HS-5 (cell line): ENCODE measurements at regions not wholly inside any gene's neighbourhood (a gene's known extent, or its start where the extent isn't known, plus 50 kb on each side); places are given as distances from the start of the nearest gene placed in this dataset.
"Not testable (repeated sequence)": the region's sequence is repeated elsewhere in the genome, so short reads cannot be mapped to it uniquely, and the experiment has no call there.

Experiments used
- DNase-seq: peaks from one replicate; pipeline ENCODE4 v3.0.0-alpha.2; 2012; ENCODE audit warnings: low read depth

DNA sequence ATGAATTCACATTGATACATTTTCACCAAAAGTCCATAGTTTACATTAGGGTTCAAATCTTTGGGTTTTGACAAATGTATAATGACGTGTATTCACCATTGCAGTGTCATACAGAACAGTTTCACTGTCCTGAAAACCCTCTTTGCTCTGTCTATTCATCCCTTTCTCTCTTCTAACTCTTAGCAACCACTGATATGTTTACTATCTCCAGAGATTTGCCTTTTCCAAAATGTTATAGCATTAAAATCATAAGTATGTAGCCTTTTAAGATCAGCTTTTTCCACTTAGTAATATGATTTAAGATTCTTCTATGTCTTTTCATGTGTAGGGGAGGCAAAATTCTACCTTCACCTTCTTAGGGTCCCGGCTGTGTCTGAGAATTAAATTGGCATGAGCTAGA, 203.8 kb downstream of the TPRG1 start:
- DNase-seq = no peak

- DNase-seq = no peak
Observed at GRCh38 chr3:189383630-189384029, 211.9 kb downstream of the TPRG1 start.

GRCh38 chr3:189385880-189386279, 214.1 kb downstream of the TPRG1 start:
- not testable (repeated sequence) for DNase-seq

- no peak for DNase-seq
Observed at GRCh38 chr3:189386739-189387138, 215.0 kb downstream of the TPRG1 start.

DNA sequence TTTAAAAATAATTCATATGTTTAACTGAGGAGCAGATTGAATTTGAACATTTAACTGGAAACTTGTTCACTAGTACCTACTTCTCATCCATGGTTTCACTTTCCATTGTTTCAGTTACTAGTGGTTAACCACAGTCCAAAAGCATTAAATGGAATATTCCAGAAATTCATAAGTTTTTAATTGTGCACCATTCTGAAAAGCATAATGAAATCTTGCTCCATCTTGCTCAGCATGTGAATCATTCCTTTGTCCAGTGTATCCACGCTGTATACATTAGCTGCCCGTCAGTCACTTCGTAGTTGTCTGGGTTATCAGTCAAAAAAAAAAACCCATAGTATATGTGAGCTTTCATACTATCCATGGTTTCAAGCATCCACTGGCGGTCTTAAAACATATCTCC, 217.6 kb downstream of the TPRG1 start:
- no peak for DNase-seq

DNA sequence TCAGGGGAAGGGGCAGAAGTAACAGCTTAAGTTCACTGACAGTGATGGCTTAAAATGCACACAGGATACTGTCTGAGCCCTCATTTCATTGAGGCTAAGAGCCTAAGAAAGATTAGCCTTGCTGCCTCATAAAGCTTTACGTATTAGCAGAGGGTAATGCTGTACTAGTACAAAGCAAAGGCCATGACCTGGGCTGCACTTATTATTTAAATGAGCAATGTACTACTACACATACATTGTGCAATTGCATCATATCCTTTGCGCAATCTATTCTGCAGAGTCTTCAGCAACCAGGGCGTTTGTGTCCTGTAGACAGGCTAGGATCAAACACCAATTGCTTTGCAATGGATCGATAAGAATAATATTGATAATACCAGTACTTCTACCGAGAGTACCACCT, 221.8 kb downstream of the TPRG1 start:
- no peak for DNase-seq

- no peak for DNase-seq
Observed at GRCh38 chr3:189394599-189395121, 222.9 kb downstream of the TPRG1 start.

- no peak for DNase-seq
Observed at GRCh38 chr3:189395825-189396224, 224.1 kb downstream of the TPRG1 start.

DNA sequence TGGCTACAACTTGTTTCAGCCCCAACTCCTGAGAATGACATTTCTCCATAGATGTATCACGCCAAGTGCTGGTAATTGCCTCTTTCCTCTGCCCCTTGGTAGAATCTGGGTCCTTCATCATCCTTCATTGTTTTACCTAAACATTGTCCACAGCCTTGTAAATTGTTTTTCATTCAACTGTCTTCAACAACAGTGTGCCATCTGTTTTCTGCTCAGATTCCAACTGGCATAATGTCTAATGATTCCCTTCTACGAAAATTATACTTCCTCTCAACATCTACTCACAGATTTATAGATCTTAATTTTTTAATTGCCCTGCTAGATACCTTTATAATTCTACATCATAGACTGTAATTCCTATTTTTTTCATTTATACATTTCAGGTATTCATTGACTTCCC, 226.9 kb downstream of the TPRG1 start:
- DNase-seq = no peak

DNA sequence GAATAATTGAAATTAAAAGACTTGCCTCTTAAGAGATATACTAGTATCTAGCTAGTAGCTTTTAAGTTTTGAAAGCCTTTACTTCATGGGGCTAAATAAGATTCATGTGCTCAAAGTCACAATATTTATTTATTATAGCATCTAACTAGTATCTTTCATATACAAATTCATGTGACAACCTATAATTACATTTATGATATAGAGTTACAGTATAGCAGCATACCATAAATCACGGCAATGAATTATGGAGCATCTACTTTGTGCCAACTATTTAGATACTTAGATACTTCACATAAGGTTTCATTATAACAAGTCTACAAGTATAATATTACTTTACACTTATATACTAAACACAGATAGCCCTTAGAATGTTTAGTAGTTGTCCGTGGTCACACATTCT, 229.4 kb downstream of the TPRG1 start:
- DNase-seq = no peak

DNA sequence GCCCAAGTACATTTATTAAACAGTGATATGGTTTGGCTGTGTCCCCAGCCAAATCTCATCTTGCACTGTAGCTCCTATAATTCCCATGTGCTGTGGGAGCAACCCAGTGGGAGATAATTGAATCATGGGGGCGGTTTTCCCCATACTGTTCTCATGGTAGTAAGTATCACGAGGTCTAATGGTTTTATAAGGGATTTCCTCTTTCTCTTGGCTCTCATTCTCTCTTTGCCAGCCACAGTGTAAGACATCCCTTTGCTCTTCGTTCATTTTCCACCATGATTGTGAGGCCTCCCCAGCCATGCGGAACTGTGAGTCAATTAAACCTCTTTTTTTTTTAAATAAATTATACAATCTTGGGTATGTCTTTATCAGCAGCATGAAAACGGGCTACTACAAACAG, 228.0 kb upstream of the TP63 start:
- DNase-seq = no peak

DNA sequence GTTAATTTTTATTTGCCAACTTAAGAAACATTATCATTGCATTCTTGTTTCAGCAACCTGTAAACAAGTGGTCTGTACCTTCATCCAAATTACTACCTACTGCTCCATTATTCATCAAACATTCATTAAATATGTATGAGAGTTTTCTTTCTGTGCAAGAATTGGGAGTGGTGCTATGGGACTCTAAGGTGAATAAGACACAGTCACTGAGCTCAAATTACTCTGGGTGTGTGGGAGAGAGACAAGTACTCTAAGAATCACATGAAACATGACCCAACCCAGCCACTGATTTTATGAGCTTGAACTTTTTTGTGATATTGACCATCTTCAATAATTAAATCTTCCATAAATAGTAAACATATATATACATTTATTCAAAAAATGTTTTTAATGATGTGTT, 227.2 kb upstream of the TP63 start:
- no peak for DNase-seq

GRCh38 chr3:189404797-189405484, 226.2 kb upstream of the TP63 start:
- no peak for DNase-seq

GRCh38 chr3:189406148-189406547, 225.0 kb upstream of the TP63 start:
- DNase-seq = no peak

DNA sequence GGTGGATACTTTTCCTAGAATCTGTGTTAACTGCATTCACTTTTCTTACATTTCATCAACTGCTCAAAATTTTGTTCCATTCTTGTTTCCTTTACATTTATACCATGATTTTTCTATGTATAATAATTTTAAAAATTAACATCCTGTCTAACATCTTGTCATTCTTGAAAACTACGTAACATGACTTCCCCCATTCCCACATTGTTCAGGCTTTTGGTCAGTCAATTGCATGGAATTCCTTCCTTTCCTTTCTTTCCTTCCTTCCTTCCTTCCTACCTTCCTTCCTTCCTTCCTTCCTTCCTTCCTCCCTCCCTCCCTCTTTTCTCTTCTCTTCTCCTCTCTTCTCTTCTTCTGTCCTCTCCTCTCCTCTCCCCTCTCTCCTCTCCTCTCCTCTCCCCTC, 220.7 kb upstream of the TP63 start:
- no peak for DNase-seq

- DNase-seq = no peak
Observed at GRCh38 chr3:189419038-189419437, 212.2 kb upstream of the TP63 start.

GRCh38 chr3:189419683-189420082, 211.5 kb upstream of the TP63 start:
- DNase-seq = no peak

GRCh38 chr3:189424922-189425321, 206.3 kb upstream of the TP63 start:
- DNase-seq = no peak

- no peak for DNase-seq
Observed at GRCh38 chr3:189429019-189429418, 202.2 kb upstream of the TP63 start.

- DNase-seq = no peak
Observed at GRCh38 chr3:189430166-189430565, 201.0 kb upstream of the TP63 start.

- DNase-seq = not testable (repeated sequence)
Observed at GRCh38 chr3:189442257-189442656, 188.9 kb upstream of the TP63 start.

- no peak for DNase-seq
Observed at GRCh38 chr3:189446959-189447560, 184.1 kb upstream of the TP63 start.

DNA sequence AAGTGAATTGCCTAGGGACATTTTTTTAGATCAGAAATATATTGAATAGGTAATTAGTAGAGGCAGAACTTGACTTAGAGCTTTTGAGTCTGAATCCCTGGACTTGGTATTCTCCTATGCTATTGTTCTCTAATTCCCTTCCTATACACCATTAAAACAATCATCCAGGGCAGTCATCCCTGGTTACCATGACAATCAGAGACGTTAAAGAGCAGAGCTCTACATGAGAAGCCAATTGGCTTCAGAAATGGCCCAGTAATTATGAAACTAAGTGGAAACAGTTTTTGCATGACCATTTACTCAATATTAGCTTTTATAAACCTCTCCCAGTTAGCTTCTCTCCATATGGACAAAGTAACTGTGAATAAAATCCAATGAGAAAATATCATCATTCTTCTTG, 182.1 kb upstream of the TP63 start:
- DNase-seq = no peak

DNA sequence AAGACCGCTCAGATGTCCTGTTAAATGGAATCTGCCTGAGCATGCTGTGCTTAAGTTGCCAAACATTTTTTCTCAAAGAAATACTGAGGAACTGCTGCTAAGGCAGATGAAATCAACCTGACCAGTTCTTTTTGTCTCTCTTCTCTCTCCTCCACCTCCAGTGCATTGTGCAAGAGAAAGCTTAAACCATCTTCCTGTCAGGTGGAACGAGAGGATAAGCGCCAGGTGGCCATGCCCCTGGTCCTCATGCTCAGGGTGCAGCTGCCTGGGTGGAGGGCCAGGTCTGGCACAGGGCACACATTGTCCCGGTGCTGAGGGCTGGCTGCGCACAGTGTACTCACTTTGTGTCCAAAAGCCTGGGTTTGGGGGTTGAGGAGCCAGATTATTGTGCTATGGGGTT, 176.2 kb upstream of the TP63 start:
- no peak for DNase-seq
